ENCODE measurements at regions not wholly inside any gene's neighbourhood (a gene's known extent, or its start where the extent isn't known, plus 50 kb on each side); places are given as distances from the start of the nearest gene placed in this dataset.

DNA sequence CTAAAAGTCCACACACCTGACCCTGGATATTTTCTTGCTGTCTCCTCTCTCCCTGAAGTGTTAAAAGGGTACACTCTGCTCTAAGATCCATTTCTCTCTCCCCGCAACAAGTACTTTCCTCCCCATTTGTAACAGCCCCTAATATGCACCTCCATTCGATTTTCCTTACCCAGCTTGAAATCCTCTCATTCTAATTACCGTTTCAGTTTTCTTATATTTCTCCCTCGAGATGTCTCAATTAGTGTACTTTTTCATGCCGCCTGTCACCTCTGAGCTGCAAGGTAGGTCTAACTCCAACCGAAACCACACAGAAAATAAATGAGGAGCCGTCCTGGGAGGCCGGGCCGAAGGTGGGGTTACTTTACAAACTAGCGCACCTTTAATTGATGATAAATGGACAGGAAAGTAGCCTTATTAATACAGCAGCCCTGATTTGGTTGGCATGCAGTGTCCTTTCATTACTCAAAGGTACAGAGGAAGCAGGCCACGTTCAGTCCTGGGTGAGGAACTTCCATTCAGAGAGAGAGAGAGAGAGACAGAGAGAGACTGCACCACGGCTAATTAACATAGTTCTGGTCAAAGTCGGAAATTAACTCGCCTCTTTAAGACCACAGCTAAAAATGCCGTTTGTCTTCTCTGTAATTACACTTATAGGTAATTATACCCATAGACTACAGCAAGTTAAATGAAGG, 319.9 kb downstream of the ARRDC4 start:
- DNase-seq = no peak

DNA sequence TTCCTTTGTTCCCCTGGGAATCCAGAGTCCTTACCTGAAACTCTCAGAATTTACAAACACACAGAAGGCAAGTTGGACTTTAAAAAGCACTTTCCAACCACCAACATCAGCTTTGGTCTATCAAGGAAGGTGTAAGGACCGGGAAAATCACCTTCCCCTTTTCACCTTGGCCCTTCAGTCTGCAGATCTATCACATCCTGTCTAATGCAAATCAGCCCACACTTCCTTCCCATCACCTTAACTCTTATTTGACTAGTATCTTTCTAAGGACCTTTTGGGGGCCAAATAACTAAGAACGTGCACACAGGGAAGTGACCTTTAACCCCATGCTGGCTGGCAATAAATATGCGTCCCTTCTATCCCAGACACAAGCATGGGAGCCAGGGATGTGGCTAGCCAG, 320.6 kb downstream of the ARRDC4 start:
- no peak for DNase-seq

DNA sequence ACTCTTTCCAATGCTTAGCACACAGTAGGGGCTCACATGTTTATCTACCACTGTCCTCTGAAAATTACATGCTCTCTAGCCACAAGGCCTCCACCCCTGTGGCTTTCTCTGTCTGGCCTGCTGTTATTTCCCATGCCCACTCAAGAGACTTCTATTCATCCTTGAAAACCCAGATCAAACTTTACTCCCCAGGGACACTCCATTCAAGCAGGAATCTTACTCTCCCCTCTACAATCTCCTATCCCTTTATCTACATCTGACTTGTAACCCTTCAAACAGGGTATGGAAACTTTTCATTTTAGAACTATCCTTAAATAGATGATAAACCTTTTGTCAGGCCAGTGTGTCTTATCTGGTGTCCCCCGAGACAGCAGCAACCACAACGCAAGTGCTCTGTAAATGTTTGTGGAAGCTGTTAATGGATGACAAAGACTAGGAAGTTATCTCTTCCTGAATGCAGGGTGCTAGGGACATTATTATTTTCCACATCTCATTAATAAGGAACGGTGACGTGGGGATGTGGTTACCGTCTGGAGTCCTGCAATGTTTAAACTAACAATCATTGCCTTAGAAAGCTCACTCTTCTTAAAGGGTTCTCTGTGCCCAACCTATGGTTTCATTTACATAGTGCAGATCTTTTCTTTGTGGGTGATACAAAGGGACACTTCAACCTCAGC, 322.3 kb downstream of the ARRDC4 start:
- no peak for DNase-seq

DNA sequence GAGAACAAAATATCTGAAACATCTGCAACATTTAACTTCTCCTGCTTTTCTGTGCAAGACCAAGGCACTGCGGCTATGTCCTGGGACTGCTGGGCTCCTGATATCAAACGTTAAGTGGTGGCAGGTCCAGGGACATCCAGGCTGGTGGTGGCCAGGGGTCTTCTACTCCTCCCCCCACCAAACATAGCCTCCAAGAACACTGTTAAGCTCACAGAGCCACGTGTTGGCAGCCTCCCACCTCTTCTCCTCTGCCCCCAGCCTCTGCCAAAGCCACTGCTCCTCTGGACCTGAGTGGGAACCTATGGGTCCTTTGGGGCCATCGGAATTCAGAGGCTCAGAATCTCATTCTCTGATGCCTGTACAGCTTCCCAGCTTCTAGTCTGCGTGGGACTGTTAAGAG, 325.7 kb downstream of the ARRDC4 start:
- DNase-seq = no peak

DNA sequence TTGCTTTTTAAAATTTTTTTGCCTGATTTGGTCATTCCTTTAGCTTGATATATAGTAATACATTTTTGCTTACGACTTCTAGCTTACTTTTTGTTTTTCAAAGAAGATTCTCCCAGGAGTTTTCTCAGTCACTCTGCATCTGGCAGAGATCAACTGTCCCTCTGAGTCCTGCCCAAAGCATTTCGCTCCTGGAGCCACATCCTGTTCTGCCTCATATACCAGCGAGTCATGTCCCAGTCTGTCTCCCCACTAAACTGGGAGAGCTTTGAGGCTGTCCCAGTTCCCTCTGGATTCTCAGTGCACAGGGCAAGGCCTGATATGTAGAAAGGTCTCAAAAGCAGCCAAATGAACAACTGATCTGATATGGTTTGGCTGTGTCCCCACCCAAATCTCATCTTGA, 326.3 kb downstream of the ARRDC4 start:
- DNase-seq = no peak

DNA sequence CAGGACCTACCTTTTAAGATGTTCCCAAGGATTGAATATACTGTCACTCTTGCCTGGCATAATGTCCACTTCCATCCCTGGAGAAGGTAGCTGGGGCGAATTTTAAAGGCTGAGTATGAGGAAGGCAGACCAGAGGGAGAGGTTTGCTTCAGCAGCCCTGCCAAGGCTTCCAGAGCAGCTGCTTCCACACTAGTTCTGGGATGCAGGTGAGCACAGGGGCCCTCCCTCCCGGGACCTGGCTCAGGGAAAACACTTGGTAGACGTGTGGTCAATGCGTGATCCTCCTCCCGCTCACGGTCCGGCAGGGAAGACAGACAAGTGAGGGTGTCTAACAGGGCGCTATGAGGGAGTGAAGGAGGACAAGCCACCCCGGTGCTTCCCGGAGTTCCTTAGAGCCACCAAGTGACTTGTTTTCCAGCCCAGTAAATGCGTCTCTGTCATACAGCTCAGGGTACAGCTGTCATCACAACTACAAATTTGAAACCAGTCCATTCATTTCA, 327.6 kb downstream of the ARRDC4 start:
- DNase-seq = no peak

DNA sequence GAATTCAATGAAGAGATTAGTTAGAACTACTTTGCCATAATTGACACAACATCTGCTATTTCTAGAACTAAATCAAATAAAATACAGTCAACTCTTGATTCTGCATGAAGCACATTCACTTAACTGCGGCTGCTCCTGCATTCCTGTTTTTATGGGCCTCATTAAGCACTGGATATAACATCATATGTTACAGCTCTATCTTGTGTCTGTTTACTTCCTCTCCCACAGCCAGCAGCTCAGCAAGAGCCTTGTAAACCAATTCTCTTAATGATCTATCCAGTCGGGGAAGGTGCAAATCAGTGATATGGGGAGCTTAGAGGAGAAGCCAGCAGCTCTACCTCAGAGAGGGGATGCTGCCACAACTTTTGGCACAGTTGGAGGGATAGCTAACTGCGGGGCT, 329.2 kb downstream of the ARRDC4 start:
- DNase-seq = no peak

DNA sequence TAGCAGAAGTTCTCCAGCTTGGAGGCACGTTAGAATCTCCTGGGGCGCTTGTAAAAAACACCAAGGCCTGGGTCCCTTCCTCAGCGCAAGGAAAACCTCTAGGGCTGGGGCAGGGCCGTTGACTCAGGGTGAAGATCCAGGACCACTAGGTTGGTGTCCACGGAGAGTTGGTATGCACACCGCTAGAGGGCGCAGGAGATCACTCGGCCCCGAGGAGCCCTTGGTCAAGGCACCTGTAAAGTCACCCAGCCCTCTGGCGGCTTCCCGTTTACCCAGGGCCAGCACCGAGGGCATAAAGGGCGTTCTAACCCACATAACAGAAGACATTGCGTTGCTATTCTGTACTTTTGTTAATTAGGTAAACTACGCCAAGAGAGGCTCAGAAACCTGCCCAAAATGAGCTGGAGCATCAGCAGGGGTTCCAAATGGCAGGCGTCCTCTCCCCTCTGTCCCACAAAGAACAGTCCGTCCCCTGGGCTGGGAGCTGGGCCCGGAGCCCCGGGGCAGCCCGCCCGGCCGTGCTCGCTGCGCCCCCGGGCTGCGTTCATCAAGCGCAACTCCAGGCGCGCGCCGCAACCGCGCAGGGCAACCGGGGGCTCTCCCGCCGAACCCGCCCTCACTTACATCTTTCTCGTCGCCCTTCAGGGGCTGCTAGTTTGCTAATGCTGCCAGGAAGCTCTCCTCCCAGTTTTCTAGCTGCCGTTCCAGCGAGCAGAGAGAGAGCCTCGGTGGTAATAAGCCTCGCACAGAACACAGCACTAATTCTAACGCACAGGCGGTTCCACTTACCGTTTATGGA, 332.1 kb downstream of the ARRDC4 start:
- DNase-seq = no peak

DNA sequence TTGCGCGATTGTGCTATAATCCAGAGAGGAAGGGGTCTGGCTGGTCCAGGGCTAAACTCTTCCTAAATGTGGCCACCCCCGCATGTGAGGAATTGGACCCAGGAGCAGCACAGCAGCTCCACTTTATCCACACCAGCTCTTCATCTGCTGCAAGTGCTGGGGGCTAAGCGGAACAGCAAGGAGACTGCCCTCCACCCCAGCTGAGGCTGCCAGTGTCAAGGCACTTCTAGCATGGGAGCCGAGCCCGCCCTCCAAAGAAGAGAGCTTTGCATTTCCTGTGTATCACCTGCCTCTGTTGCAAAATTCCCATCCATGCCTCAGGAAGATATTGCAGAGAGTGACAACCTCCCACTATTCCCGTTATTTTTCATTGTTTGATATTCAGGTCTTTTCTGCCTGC, 333.6 kb downstream of the ARRDC4 start:
- no peak for DNase-seq

DNA sequence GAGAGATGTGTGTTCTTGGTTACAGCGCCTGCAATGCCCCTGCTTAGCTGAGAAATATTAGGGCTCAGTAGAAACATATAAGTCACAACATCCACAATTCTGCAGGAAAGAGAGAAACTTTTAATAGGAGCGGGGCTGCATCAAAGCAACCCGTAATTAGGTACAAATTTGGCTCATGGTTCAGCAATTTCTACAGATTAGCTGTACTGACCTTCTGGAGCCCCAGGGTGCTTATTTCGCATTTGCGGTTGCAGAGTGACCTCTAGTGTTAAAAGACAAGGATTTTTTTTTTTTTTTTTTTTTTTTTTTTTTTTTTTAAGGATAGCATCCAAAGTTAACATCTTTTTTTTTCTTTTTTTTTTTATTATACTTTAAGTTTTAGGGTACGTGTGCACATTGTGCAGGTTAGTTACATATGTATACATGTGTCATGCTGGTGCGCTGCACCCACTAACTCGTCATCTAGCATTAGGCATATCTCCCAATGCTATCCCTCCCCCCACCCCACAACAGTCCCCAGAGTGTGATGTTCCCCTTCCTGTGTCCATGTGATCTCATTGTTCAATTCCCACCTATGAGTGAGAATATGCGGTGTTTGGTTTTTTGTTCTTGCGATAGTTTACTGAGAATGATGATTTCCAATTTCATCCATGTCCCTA, 334.7 kb downstream of the ARRDC4 start:
- peak; percentile 27 for DNase-seq

DNA sequence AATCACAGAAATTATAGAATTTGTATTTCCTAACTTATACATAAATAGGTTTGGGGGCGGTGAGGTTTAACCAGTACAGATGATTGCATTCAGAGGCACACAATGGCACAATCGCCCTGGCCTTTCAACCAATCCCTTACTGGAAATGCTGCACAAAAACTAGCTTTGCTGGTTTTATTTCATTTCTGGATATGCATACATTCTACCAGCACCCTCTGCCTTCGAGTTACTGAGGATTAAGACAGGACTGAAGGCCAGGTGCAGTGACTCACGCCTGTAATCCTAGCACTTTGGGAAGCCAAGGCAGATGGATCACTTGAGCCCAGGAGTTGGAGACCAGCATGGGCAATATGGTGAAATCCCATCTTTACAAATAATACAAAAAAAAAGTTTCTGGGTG, 336.1 kb downstream of the ARRDC4 start:
- no peak for DNase-seq

DNA sequence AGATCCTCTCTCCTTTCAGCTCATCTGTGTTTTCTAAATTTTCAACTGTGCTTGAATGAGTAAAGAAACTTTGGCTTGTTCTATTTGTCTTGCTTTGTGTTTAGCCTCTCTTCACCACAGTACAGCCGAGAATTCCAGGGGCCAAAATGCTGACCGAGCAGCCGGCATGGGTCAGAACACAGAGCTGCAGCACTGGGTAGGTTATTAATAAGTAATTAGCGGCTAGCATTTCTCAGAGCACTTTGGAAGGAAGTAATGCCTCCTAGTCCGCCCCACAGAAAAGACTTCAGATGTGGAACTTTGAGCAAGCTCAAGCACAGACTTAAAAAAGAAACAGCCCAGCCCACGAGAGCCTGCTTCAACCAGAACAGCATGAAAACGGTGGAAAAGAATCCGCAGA, 343.9 kb downstream of the ARRDC4 start:
- no peak for DNase-seq

DNA sequence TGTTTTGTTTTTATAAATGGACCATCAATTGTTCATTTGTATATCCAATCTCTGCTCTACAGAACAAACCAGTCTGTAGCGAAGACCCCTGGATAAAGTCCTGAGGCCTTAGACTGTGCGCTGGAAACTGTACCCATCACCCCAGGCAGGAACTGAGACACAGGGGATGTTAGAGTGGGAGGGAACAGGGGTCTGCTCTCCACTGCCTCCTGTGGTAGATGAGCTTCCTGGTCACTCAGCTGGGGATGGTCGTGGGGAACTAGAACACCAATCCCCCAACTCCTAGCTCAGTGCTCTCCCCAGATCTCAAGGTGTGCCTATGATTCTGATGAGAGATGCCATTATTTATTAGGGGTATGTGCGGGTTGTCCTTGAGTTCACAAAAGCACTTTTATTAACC, 340.2 kb upstream of the IGF1R start:
- DNase-seq = no peak

DNA sequence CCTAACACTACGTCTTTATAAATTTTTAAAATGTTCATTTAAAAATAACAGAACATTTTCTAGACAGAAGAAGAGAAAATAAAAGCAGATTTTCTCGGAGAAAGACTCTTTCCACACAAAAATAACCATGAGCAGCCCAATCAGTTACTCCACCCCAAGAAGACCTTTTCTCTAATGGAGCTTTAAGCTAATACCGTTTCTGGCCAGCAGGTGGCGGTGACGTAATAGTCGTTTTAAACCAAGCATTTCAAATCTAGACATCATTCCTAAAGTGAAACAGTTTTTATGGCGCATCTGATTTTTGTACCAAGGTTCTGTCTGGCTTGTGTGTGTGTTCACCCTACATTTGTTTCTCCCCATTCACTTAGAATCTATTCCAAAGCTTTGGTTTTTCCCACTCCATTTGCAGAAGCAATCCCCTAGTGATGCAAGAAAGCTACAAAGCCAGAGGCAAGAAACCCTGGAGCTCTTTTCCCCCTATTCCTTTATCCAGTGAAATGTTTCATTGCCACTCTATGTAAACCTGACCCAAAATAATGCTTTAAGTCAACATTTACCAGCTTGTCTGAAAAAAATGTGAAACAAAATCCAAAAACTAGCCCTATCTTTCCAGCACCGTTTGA, 336.7 kb upstream of the IGF1R start:
- peak; percentile 9 for DNase-seq

DNA sequence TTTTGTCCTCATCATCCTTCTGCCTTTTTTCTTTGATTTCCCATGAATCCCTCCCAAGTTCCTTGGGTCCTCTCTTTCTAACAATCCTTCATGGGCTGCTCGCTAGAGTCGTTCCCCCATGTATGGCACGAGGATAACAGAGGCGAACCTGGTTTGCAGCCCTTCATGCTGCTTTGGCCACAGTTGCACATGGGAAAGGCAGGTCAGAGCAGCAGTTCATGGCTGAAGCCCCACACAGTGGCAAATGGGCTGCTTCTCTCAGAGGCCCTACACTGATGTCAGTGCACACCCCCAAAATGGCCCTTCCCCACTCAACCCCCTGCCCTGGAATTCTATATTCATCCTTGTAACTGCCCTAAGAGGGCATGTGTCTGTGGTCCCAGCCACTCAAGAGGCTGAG, 335.4 kb upstream of the IGF1R start:
- DNase-seq = no peak

DNA sequence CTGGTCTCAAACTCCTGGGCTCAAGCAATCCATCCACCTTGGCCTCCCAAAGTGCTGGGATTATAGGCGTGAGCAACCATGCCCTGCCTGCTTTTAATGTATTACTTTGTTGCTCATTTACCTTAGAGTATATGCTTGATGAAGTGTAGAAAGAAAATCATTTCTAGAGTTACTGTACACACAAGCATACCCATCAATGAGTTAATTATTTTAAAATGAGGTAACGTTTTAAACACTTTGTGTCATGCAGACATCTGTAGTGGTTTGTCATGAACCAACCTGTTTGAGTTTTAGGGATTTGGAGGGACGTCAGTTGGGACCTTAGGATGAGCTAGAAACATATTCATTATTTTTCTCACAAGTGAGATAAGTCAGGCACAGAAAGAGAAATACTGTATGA, 332.4 kb upstream of the IGF1R start:
- DNase-seq = no peak

DNA sequence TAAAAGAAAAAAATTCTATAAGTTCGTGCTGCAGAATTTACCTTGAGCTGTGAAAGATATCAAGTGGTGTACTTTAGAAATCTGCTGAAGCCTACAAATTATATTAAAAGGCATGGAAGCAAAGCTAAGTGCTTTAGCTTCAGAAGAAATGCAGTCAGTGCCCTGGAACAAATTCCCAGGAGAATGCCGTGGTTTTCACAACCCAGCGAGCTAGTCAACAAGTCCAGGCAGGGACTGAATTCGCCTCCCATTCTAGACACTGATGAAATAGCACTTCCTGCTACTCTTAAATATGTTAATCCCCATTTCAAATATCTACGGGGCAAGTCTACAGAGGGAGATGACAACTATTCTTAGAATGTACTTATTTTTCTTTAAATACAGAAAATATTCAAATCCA, 326.4 kb upstream of the IGF1R start:
- no peak for DNase-seq

DNA sequence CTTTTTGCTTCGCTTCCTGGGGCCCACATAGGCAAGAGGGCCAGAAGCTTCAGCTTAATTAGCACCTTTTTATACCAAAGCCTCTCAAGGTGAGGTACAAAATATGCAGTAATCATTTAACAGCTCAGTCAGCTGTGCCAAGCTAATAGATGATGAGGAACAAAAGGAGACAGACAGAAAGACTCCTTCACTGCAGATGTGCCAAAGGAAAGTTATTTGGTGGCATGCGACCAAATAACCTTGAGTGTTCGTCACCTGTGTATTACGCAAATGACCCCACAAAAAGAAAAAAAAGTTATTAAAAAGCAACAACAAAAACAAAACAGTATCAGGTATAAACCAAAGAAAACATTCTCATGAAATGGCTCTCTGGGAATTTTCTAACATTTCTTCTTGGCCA, 325.8 kb upstream of the IGF1R start:
- DNase-seq = no peak

DNA sequence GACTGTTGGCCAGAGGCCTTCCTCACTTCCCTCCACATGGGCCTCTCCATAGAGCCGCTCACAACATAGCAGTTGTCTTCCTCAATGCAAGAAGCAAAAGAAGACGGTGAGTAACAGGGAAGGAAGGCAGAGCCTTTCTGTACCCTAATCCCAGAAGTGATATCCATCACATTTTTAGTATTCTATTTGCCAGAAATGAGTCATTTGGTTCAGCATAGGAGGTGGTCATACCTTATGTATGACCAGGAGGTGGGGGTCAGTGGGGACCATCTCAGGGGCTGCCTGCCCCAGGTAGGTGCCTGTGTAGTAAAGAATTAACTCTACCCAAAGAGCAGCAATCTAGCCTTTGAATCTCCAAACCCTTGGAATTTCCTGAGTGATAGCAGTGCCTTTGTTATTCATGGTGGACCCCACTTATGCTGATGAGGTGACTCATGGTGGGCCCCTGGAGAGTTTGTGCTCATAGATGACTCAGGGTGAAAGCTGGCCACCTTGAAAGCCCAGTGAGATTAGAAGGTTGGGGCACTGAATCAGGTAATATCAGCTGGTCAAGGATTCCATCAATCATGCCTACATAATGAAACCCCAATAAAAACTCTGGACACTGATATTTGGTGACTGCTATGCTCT, 323.9 kb upstream of the IGF1R start:
- no peak for DNase-seq

DNA sequence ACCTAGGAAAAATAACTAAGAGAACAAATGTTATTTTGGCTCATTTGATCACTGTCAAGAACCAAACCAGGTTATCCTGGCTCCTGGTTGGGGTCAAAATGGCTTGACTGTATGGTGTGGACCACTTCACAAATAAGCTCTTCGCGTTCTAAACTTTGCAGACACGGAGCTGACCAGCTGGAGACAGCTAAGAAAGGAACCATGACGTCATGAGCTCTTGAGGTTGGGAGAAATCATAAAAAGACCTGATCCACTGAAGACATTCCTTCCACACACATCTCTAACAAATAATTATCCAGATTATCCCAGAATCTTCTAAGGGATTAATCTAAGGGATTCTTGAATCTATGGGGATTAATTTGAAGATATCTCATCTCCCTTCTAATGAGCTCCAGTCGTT, 321.5 kb upstream of the IGF1R start:
- DNase-seq = no peak

DNA sequence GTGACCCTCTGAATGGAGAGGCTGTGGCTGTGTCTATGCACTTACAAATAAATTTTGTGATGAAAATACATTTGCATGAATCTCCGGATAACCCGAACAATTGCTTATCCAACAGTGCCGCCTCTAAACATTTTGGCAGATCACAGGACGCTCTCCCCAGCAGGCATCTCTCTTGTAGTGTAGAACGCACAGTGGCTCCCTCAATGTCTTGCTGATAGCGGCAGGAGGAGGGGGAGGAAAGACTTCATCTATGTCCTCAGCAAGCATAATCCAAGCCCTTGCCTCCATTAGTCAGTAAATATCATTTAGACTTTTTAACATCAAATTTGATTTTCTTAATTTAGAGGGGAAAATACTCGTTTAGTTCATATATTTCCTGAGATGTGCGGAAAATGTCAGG, 318.1 kb upstream of the IGF1R start:
- no peak for DNase-seq

DNA sequence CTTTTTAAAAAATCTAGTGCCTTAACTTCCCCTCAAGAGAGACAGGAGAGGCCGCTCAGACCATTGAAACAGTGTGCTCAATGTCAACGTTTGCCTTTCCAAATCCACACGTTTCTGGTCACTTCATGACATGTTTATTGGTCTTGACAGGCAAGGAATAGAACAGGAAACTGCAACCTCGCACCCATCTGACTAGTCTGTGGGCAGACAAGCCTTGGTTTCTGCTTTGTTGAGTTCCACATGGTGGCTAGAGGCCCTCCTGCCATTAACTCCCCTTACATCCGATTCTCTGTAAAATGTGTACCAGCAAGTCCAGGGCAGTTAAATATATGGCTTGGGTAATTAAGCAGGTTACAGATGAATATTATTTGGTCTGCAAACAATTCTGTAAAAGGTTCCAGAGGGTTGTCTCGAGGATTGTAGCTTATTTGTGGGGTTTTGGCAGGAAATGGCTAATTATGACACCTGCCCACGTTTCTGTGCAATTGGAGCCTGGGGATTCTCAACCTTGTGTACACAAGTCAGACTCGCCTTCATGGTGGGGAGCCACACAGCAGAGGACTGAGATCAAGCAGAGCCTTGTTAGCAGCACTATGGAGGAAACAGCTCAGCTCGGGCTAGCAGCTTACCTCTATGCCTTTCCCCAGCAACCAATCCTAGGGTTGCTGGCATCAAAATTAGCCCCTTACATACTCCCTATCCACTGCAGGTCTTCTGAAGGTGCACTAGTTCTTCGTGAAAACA, 317.5 kb upstream of the IGF1R start:
- no peak for DNase-seq

All from NCI-H2171 (cell line).